HCT116 (cell line): ENCODE measurements at regions not wholly inside any gene's neighbourhood (a gene's known extent, or its start where the extent isn't known, plus 50 kb on each side); places are given as distances from the start of the nearest gene placed in this dataset.

ENCODE experiments used
- ATAC-seq: fragments of 200-7000 bp; cut with Tn5 transposase; 2 replicates; pipeline ENCODE4 v1.9.1; 2020; ENCODE audit warnings: mild to moderate bottlenecking, moderate library complexity
- BruUV-seq: library from RNA; stranded (reverse); fragments of 400-500 nt; replicated peaks from 2 replicates; lab custom pipeline; 2021; lab: Mats Ljungman, UMichigan
- CTCF ChIA-PET: fragments of 300-600 bp; sonication (Branson Sonifier 250); formaldehyde crosslinking; loops from one replicate; lab custom pipeline; 2021; ENCODE audit warnings: antibody characterized with exemption; lab: Charles Lee
- POLR2A ChIA-PET: fragments of 300-600, 350-600 bp; sonication (Branson Sonifier 250); formaldehyde crosslinking; loops from one replicate; lab custom pipeline; 2021; ENCODE audit warnings: antibody characterized with exemption; lab: Charles Lee
- RAD21 ChIA-PET, 2 experiments: fragments of 300-600 bp; sonication (Branson Sonifier 250); formaldehyde crosslinking; loops; one replicate each; lab custom pipeline; 2023; ENCODE audit warnings: low total read pairs in 2 of 2; ENCODE audit not compliant: uncharacterized antibody in 2 of 2, unreplicated experiment in 2 of 2, low non-redundant PET in 1 of 2; lab: Charles Lee
- DNase-seq: peaks from one replicate; pipeline ENCODE4 v3.0.0-alpha.2; 2010; ENCODE audit warnings: low read depth, low spot score
- H2AFZ ChIP-seq: fragments of 200-600 bp; shearing (Covaris generic), sonication (generic); 2 replicates; pipeline ENCODE4 v1.6.1; 2017; ENCODE audit warnings: low read depth, mixed run types, mixed read lengths, antibody characterized with exemption, low read length; ENCODE audit not compliant: poor library complexity, severe bottlenecking
- H3K27ac ChIP-seq: 2 replicates; pipeline ENCODE4 v1.5.1; 2012; ENCODE audit warnings: low read depth, low read length
- H3K27me3 ChIP-seq: fragments of 200-600 bp; sonication (generic); 2 replicates; pipeline ENCODE4 v1.6.1; 2016; ENCODE audit warnings: mixed run types, low read length, mixed read lengths; ENCODE audit not compliant: insufficient read depth
- H3K36me3 ChIP-seq, 2 experiments: fragments of 200-500 bp in 1 of 2; fragments of 200-600 bp in 1 of 2; sonication (Bioruptor generic) in 1 of 2; sonication (generic) in 1 of 2; 2 replicates each; pipeline versions ENCODE4 v1.5.1 to v1.6.1; 2014 to 2016; ENCODE audit warnings: low read length in 2 of 2, inconsistent platforms in 1 of 2, mixed read lengths in 1 of 2, mixed run types in 1 of 2; ENCODE audit not compliant: insufficient read depth in 2 of 2, control insufficient read depth in 1 of 2
- H3K4me1 ChIP-seq, 2 experiments: fragments of 200-600 bp in 1 of 2; sonication (generic) in 1 of 2; 2 replicates each; pipeline versions ENCODE4 v1.5.1 to v1.6.1; 2012 to 2017; ENCODE audit warnings: low read length in 2 of 2, inconsistent platforms in 1 of 2, mild to moderate bottlenecking in 1 of 2, mixed read lengths in 1 of 2, mixed run types in 1 of 2, moderate library complexity in 1 of 2; ENCODE audit not compliant: insufficient read depth in 2 of 2, control insufficient read depth in 1 of 2
- H3K4me2 ChIP-seq: fragments of 200-600 bp; sonication (generic); 2 replicates; pipeline ENCODE4 v1.6.1; 2017; ENCODE audit warnings: mixed run types, low read length, mixed read lengths
- H3K4me3 ChIP-seq, 2 experiments: fragments of 200-600 bp in 1 of 2; sonication (generic) in 1 of 2; replicated peaks in 1 of 2; 2 replicates each; pipeline ENCODE4 v1.5.1; 2011 to 2016; ENCODE audit warnings: low read length in 2 of 2, control low read depth in 1 of 2, low read depth in 1 of 2, mild to moderate bottlenecking in 1 of 2, mixed read lengths in 1 of 2, mixed run types in 1 of 2
- H3K79me2 ChIP-seq: fragments of 200-600 bp; sonication (generic); 2 replicates; pipeline ENCODE4 v1.6.1; 2017; ENCODE audit warnings: mild to moderate bottlenecking, mixed run types, low read length, moderate library complexity, mixed read lengths; ENCODE audit not compliant: insufficient read depth
- H3K9ac ChIP-seq: fragments of 200-600 bp; sonication (generic); 2 replicates; pipeline ENCODE4 v1.6.1; 2016; ENCODE audit warnings: low read length, mixed read lengths
- H3K9me2 ChIP-seq: fragments of 200-600 bp; sonication (generic), shearing (Covaris generic); 2 replicates; pipeline ENCODE4 v1.6.1; 2017; ENCODE audit warnings: mixed run types, mild to moderate bottlenecking, moderate library complexity; ENCODE audit not compliant: insufficient read depth
- H3K9me3 ChIP-seq, 2 experiments: fragments of 200-500 bp in 1 of 2; fragments of 200-600 bp in 1 of 2; sonication (Bioruptor generic) in 1 of 2; sonication (generic) in 1 of 2; 2 replicates each; pipeline ENCODE4 v1.6.1; 2014 to 2017; ENCODE audit warnings: low read length in 2 of 2, mixed read lengths in 2 of 2, inconsistent platforms in 1 of 2, low read depth in 1 of 2, mild to moderate bottlenecking in 1 of 2, mixed run types in 1 of 2, moderate library complexity in 1 of 2; ENCODE audit not compliant: control insufficient read depth in 1 of 2, insufficient read depth in 1 of 2
- H4K20me1 ChIP-seq: fragments of 200-600 bp; sonication (generic), shearing (Covaris generic); 2 replicates; pipeline ENCODE4 v1.6.1; 2017; ENCODE audit warnings: mixed run types, mild to moderate bottlenecking, moderate library complexity; ENCODE audit not compliant: insufficient read depth
- ATF3 ChIP-seq: IDR thresholded peaks from 2 replicates; pipeline ENCODE4 v1.6.1; 2012
- CBX3 ChIP-seq: IDR thresholded peaks from 2 replicates; pipeline ENCODE4 v1.6.1; 2012; ENCODE audit warnings: low read depth
- CEBPB ChIP-seq: IDR thresholded peaks from 2 replicates; pipeline ENCODE4 v1.6.1; 2012; ENCODE audit warnings: low read depth
- CTCF ChIP-seq, 3 experiments: fragments of 200-600 bp in 1 of 3; sonication (generic) in 1 of 3; IDR thresholded peaks in 2 of 3; conservative IDR thresholded peaks in 1 of 3; 2 replicates each; pipeline ENCODE4 v1.5.1; 2012 to 2017; ENCODE audit warnings: low read depth in 2 of 3, low read length in 2 of 3, antibody characterized with exemption in 1 of 3, borderline replicate concordance in 1 of 3, control low read depth in 1 of 3, mild to moderate bottlenecking in 1 of 3, mixed read lengths in 1 of 3, mixed run types in 1 of 3, moderate library complexity in 1 of 3; ENCODE audit not compliant: insufficient read depth in 1 of 3
- EZH2 ChIP-seq: fragments of 200-600 bp; sonication (generic); IDR thresholded peaks from 2 replicates; pipeline ENCODE4 v1.6.1; 2017; ENCODE audit warnings: antibody characterized with exemption, mixed run types
- EZH2phosphoT487 ChIP-seq: fragments of 200-600 bp; IDR thresholded peaks from 2 replicates; pipeline ENCODE4 v1.6.1; 2018; ENCODE audit warnings: antibody characterized with exemption, borderline replicate concordance
- JUND ChIP-seq: IDR thresholded peaks from 2 replicates; pipeline ENCODE4 v1.6.1; 2012
- MAX ChIP-seq: IDR thresholded peaks from 2 replicates; pipeline ENCODE4 v1.6.1; 2012
- POLR2AphosphoS5 ChIP-seq: IDR thresholded peaks from 2 replicates; pipeline ENCODE4 v1.6.1; 2011; ENCODE audit warnings: mild to moderate bottlenecking, low read depth, low read length, moderate library complexity
- RAD21 ChIP-seq: IDR thresholded peaks from 2 replicates; pipeline ENCODE4 v1.6.1; 2012; ENCODE audit warnings: low read depth, mild to moderate bottlenecking
- SIN3A ChIP-seq: IDR thresholded peaks from 2 replicates; pipeline ENCODE4 v1.6.1; 2012; ENCODE audit warnings: low read depth
- SRF ChIP-seq: IDR thresholded peaks from 2 replicates; pipeline ENCODE4 v1.6.1; 2012; ENCODE audit warnings: low read depth
- TCF7L2 ChIP-seq: IDR thresholded peaks from 2 replicates; pipeline ENCODE4 v1.7.0; 2011; ENCODE audit warnings: borderline replicate concordance, inconsistent platforms; ENCODE audit not compliant: insufficient read depth, insufficient read length; ENCODE audit errors: extremely low read depth
- YY1 ChIP-seq: IDR thresholded peaks from 2 replicates; pipeline ENCODE4 v1.6.1; 2011; ENCODE audit warnings: low read length, low read depth, moderate library complexity, mild to moderate bottlenecking; ENCODE audit not compliant: insufficient replicate concordance; ENCODE audit errors: extremely low read depth
- ZFX ChIP-seq: fragments of 450-650 bp; IDR thresholded peaks from 2 replicates; pipeline ENCODE4 v1.6.1; 2017
- ZNF274 ChIP-seq: fragments of 200-500 bp; sonication (Bioruptor generic); IDR thresholded peaks from 2 replicates; pipeline ENCODE4 v1.6.1; 2014; ENCODE audit warnings: mild to moderate bottlenecking, low read depth, low read length, inconsistent platforms
- intact Hi-C: fragments of 100-400 bp; cut with micrococcal nuclease; formaldehyde crosslinking; loops from 2 replicates; pipeline ENCODE4 v1.10.0; 2022

GRCh38 chr3:110569073-110569472, 502.5 kb upstream of the NECTIN3 start:
- Histone ChIP-seq H3K36me3 (peaks cover 0 to 5% of the 10 kb centered on the region in 2 experiments; a peak in 1 of 4 replicates), H4K20me1 (no peaks in the 10 kb centered on the region), H3K4me2 (peak overlapping the region; percentile 56), H3K9me2 (no peaks in the 10 kb centered on the region), H3K4me1 (peaks cover 26 to 50% of the 10 kb centered on the region in 2 experiments), H3K79me2 (no peaks in the 10 kb centered on the region), H3K27me3 (no peaks in the 10 kb centered on the region), H3K9ac (peak overlapping the region; percentile 39), H2AFZ (peak overlapping the region; percentile 20), H3K9me3 (no peaks in the 10 kb centered on the region), H3K27ac (peak overlapping the region; percentile 83; the same call in 1 of the 2 replicates), H3K4me3 (no peak overlapping the region)
- RAD21 ChIA-PET = no interaction called here
- no peak for DNase-seq
- POLR2A ChIA-PET = interaction anchor here (1.3 kb wide), 1 partner anchor 10 kb away, joined by 3 read pairs; no protein-coding TSS in a partner anchor
- no peak for ATAC-seq
- CTCF ChIA-PET = no interaction called here
- BruUV-seq = no TSS peak
- TF ChIP-seq EZH2 (no peak), MAX (no peak), SRF (no peak), CEBPB (no peak), RAD21 (no peak), ZFX (no peak), CBX3 (no peak), POLR2AphosphoS5 (no peak)
- intact Hi-C loops = no loop called here

- POLR2A ChIA-PET = no interaction called here
- intact Hi-C loops = loop anchor here (10.0 kb wide), 1 partner anchor 239 kb away; no protein-coding TSS in a partner anchor
- DNase-seq = no peak
- TF ChIP-seq EZH2phosphoT487 = no peak
- no peak for TF ChIP-seq JUND
- peak; percentile 25; the same call in 1 of the 2 replicates for TF ChIP-seq RAD21
- 0 out of 2 replicates have a peak, but pooled peaks have one; percentile 15 for TF ChIP-seq CBX3
- TF ChIP-seq TCF7L2 = no peak
- no peak for TF ChIP-seq ATF3
- TF ChIP-seq YY1 = no peak
- peak in 2 of 3 experiments; percentile 48; a peak in 4 of 6 replicates for TF ChIP-seq CTCF (IDR thresholded peaks at IDR 0.05 in 2 of 3, conservative IDR thresholded peaks at IDR 0.05 in 1 of 3; ENCODE audit: borderline replicate concordance in 1 of 3, insufficient read depth in 1 of 3, low read depth in 2 of 3, low read length in 2 of 3)
- no peak for TF ChIP-seq ZNF274
- no peak for TF ChIP-seq ZFX
- TF ChIP-seq SRF = no peak
- TF ChIP-seq SIN3A = no peak
Observed at GRCh38 chr3:110575702-110576101, 495.9 kb upstream of the NECTIN3 start.

More at GRCh38 chr3:110575702-110576101, 495.9 kb upstream of the NECTIN3 start:
- ChIA-PET CTCF (interaction anchor here (1.0 kb wide), 1 partner anchor 8 kb away, joined by 4 read pairs; no protein-coding TSS in a partner anchor), RAD21 (no interaction called here)
- H3K4me1 ChIP-seq = peaks cover 50 to 70% of the 10 kb centered on the region in 2 experiments
- H3K9ac ChIP-seq = peak overlapping the region; percentile 65; the same call in 1 of the 2 replicates
- H3K9me2 ChIP-seq = no peaks in the 10 kb centered on the region
- no peaks in the 10 kb centered on the region for H3K9me3 ChIP-seq
- H3K4me3 ChIP-seq = no peak overlapping the region
- 0 out of 4 replicates have a peak, but pooled peaks cover 0 to 4% of the 10 kb centered on the region in 2 experiments for H3K36me3 ChIP-seq
- no peak for ATAC-seq
- H3K4me2 ChIP-seq = peak overlapping the region; percentile 62
- peak overlapping the region; percentile 90 for H3K27ac ChIP-seq
- H4K20me1 ChIP-seq = no peaks in the 10 kb centered on the region
- no TSS peak for BruUV-seq
- no peaks in the 10 kb centered on the region for H3K79me2 ChIP-seq
- no peaks in the 10 kb centered on the region for H3K27me3 ChIP-seq
- peak overlapping the region; percentile 41 for H2AFZ ChIP-seq
